C4-2B (cell line): ENCODE measurements at regions not wholly inside any gene's neighbourhood (a gene's known extent, or its start where the extent isn't known, plus 50 kb on each side); places are given as distances from the start of the nearest gene placed in this dataset.

ENCODE experiments used
- H3K27ac ChIP-seq: fragments of 450-650 bp; 2 replicates; pipeline ENCODE4 v1.5.1; 2017
- CTCF ChIP-seq: fragments of 450-650 bp; conservative IDR thresholded peaks from 2 replicates; pipeline ENCODE4 v1.5.1; 2017; ENCODE audit warnings: mild to moderate bottlenecking
- ZFX ChIP-seq: fragments of 450-650 bp; IDR thresholded peaks from 2 replicates; pipeline ENCODE4 v1.6.1; 2017

GRCh38 chr15:96553006-96553405 lies 222.5 kb downstream of the NR2F2 start:
- H3K27ac ChIP-seq = no peak overlapping the region
- no peak for TF ChIP-seq ZFX

GRCh38 chr15:96553451-96553850 lies 223.0 kb downstream of the NR2F2 start:
- TF ChIP-seq CTCF = no peak
- no peak for TF ChIP-seq ZFX
- no peak overlapping the region for H3K27ac ChIP-seq

GRCh38 chr15:96553931-96554330 lies 223.4 kb downstream of the NR2F2 start:
- no peak overlapping the region for H3K27ac ChIP-seq
- no peak for TF ChIP-seq ZFX
- no peak for TF ChIP-seq CTCF

GRCh38 chr15:96554541-96554940 lies 224.0 kb downstream of the NR2F2 start:
- H3K27ac ChIP-seq = no peak overlapping the region
- TF ChIP-seq CTCF = no peak
- TF ChIP-seq ZFX = no peak

GRCh38 chr15:96559087-96559486 lies 228.6 kb downstream of the NR2F2 start:
- TF ChIP-seq CTCF = no peak
- no peak for TF ChIP-seq ZFX
- no peak overlapping the region for H3K27ac ChIP-seq

- H3K27ac ChIP-seq = no peak overlapping the region
- TF ChIP-seq CTCF (no peak), ZFX (no peak)
Measured at GRCh38 chr15:96559631-96560030, 229.1 kb downstream of the NR2F2 start.

- no peak overlapping the region for H3K27ac ChIP-seq
- TF ChIP-seq CTCF = no peak
- TF ChIP-seq ZFX = no peak
Measured at GRCh38 chr15:96560246-96560895, 229.9 kb downstream of the NR2F2 start.

- no peak overlapping the region for H3K27ac ChIP-seq
- TF ChIP-seq CTCF (no peak), ZFX (no peak)
Measured at GRCh38 chr15:96561593-96561992, 231.1 kb downstream of the NR2F2 start.
